BE2C (cell line): ENCODE measurements at regions not wholly inside any gene's neighbourhood (a gene's known extent, or its start where the extent isn't known, plus 50 kb on each side); places are given as distances from the start of the nearest gene placed in this dataset.

Experiments
- DNase-seq: peaks from one replicate; pipeline ENCODE4 v3.0.0-alpha.2; 2020
- H3K27me3 ChIP-seq: fragments of 250-450 bp; sonication (Bioruptor Pico); 2 replicates; pipeline ENCODE4 v1.5.1; 2020; ENCODE audit warnings: mild to moderate bottlenecking
- H3K36me3 ChIP-seq: fragments of 250-450 bp; sonication (Bioruptor Pico); 2 replicates; pipeline ENCODE4 v1.5.1; 2020; ENCODE audit warnings: mild to moderate bottlenecking
- H3K4me1 ChIP-seq: fragments of 250-450 bp; sonication (Bioruptor Pico); 2 replicates; pipeline ENCODE4 v1.5.1; 2020
- H3K4me3 ChIP-seq: 2 replicates; pipeline ENCODE4 v1.5.1; 2011; ENCODE audit warnings: low read depth, low read length
- H3K9me3 ChIP-seq: fragments of 250-450 bp; sonication (Bioruptor Pico); 2 replicates; pipeline ENCODE4 v1.5.1; 2020
- CTCF ChIP-seq: IDR thresholded peaks from 2 replicates; pipeline ENCODE4 v1.5.1; 2012; ENCODE audit warnings: mild to moderate bottlenecking, low read depth, low read length

- Histone ChIP-seq H3K9me3 (no peaks in the 10 kb centered on the region), H3K4me3 (no peak overlapping the region), H3K27me3 (no peaks in the 10 kb centered on the region), H3K4me1 (peaks cover 13% of the 10 kb centered on the region), H3K36me3 (no peaks in the 10 kb centered on the region)
- no peak for DNase-seq
- TF ChIP-seq CTCF: no peak
These were observed 373.6 kb downstream of the FBXW7 start for GRCh38 chr4:152162331-152162697.

GRCh38 chr4:152161676-152162330, 374.1 kb downstream of the FBXW7 start:
- H3K27me3 ChIP-seq: no peaks in the 10 kb centered on the region
- H3K36me3 ChIP-seq: no peaks in the 10 kb centered on the region
- no peak overlapping the region for H3K4me3 ChIP-seq
- no peak for DNase-seq
- no peak for TF ChIP-seq CTCF
- H3K4me1 ChIP-seq: peaks cover 13% of the 10 kb centered on the region
- H3K9me3 ChIP-seq: no peaks in the 10 kb centered on the region

- Histone ChIP-seq H3K36me3 (no peaks in the 10 kb centered on the region), H3K27me3 (no peaks in the 10 kb centered on the region), H3K9me3 (no peaks in the 10 kb centered on the region), H3K4me3 (no peak overlapping the region), H3K4me1 (peaks cover 10% of the 10 kb centered on the region)
- no peak for DNase-seq
- TF ChIP-seq CTCF: no peak
These were observed 375.6 kb downstream of the FBXW7 start for GRCh38 chr4:152160225-152160800.

GRCh38 chr4:152159773-152160172, 376.1 kb downstream of the FBXW7 start:
- DNase-seq: no peak
- peaks cover 6% of the 10 kb centered on the region for H3K4me1 ChIP-seq
- no peak for TF ChIP-seq CTCF

GRCh38 chr4:152158225-152158624, 377.7 kb downstream of the FBXW7 start:
- H3K4me1 ChIP-seq: peaks cover 6% of the 10 kb centered on the region
- H3K9me3 ChIP-seq: no peaks in the 10 kb centered on the region
- H3K4me3 ChIP-seq: no peak overlapping the region

More at GRCh38 chr4:152159773-152160172, 376.1 kb downstream of the FBXW7 start:
- H3K36me3 ChIP-seq: no peaks in the 10 kb centered on the region
- H3K4me3 ChIP-seq: no peak overlapping the region
- H3K27me3 ChIP-seq: no peaks in the 10 kb centered on the region
- H3K9me3 ChIP-seq: no peaks in the 10 kb centered on the region

More at GRCh38 chr4:152158225-152158624, 377.7 kb downstream of the FBXW7 start:
- H3K27me3 ChIP-seq: no peaks in the 10 kb centered on the region
- no peaks in the 10 kb centered on the region for H3K36me3 ChIP-seq
- TF ChIP-seq CTCF: no peak
- no peak for DNase-seq
